ENCODE measurements at regions not wholly inside any gene's neighbourhood (a gene's known extent, or its start where the extent isn't known, plus 50 kb on each side); places are given as distances from the start of the nearest gene placed in this dataset.

GRCh38 chr3:11917051-11917450 lies 70.4 kb upstream of the TAMM41 start:
- H3K4me1 ChIP-seq (ENCODE audit: control insufficient read depth, insufficient read depth, low read length) = no peaks in the 10 kb centered on the region
- peaks cover 3% of the 10 kb centered on the region for H3K27me3 ChIP-seq (ENCODE audit: control insufficient read depth, insufficient read depth, low read length)
- no peak overlapping the region for H3K27ac ChIP-seq (ENCODE audit: low read length)
- DNase-seq = no peak
- H3K4me3 ChIP-seq (ENCODE audit: low read length) = no peak overlapping the region
- no peaks in the 10 kb centered on the region for H3K36me3 ChIP-seq (ENCODE audit: control insufficient read depth, insufficient read depth, low read length)
- no CpG with 5 or more reads among the region's 11 CpGs for WGBS (ENCODE audit: insufficient coverage, low lambda C conversion rate)
- no peaks in the 10 kb centered on the region for H3K9me3 ChIP-seq (ENCODE audit: control insufficient read depth, low read depth, low read length)

GRCh38 chr3:11919390-11919789 lies 72.7 kb upstream of the TAMM41 start:
- no peaks in the 10 kb centered on the region for H3K9me3 ChIP-seq (ENCODE audit: control insufficient read depth, low read depth, low read length)
- H3K4me3 ChIP-seq (ENCODE audit: low read length) = no peak overlapping the region
- WGBS (ENCODE audit: insufficient coverage, low lambda C conversion rate) = 28% methylated on average over 2 of the region's 7 CpGs
- DNase-seq = no peak
- H3K4me1 ChIP-seq (ENCODE audit: control insufficient read depth, insufficient read depth, low read length) = no peaks in the 10 kb centered on the region
- peaks cover 5% of the 10 kb centered on the region for H3K27me3 ChIP-seq (ENCODE audit: control insufficient read depth, insufficient read depth, low read length)
- no peaks in the 10 kb centered on the region for H3K36me3 ChIP-seq (ENCODE audit: control insufficient read depth, insufficient read depth, low read length)
- H3K27ac ChIP-seq (ENCODE audit: low read length) = no peak overlapping the region

GRCh38 chr3:11924518-11924917 lies 77.8 kb upstream of the TAMM41 start:
- no CpG with 5 or more reads among the region's 2 CpGs for WGBS (ENCODE audit: insufficient coverage, low lambda C conversion rate)
- H3K9me3 ChIP-seq (ENCODE audit: control insufficient read depth, low read depth, low read length) = no peaks in the 10 kb centered on the region
- H3K4me1 ChIP-seq (ENCODE audit: control insufficient read depth, insufficient read depth, low read length) = no peaks in the 10 kb centered on the region
- no peak for DNase-seq
- no peak overlapping the region for H3K4me3 ChIP-seq (ENCODE audit: low read length)
- H3K36me3 ChIP-seq (ENCODE audit: control insufficient read depth, insufficient read depth, low read length) = no peaks in the 10 kb centered on the region
- H3K27me3 ChIP-seq (ENCODE audit: control insufficient read depth, insufficient read depth, low read length) = peaks cover 5% of the 10 kb centered on the region
- no peak overlapping the region for H3K27ac ChIP-seq (ENCODE audit: low read length)

- no peaks in the 10 kb centered on the region for H3K27me3 ChIP-seq (ENCODE audit: control insufficient read depth, insufficient read depth, low read length)
- no peaks in the 10 kb centered on the region for H3K36me3 ChIP-seq (ENCODE audit: control insufficient read depth, insufficient read depth, low read length)
- no peak overlapping the region for H3K4me3 ChIP-seq (ENCODE audit: low read length)
- no peak overlapping the region for H3K27ac ChIP-seq (ENCODE audit: low read length)
- WGBS (ENCODE audit: insufficient coverage, low lambda C conversion rate) = no CpG with 5 or more reads among the region's 3 CpGs
- no peaks in the 10 kb centered on the region for H3K9me3 ChIP-seq (ENCODE audit: control insufficient read depth, low read depth, low read length)
- DNase-seq = no peak
- H3K4me1 ChIP-seq (ENCODE audit: control insufficient read depth, insufficient read depth, low read length) = no peaks in the 10 kb centered on the region
Observed at GRCh38 chr3:11928381-11928780, 75.8 kb upstream of the SYN2 start.

- no peaks in the 10 kb centered on the region for H3K4me1 ChIP-seq (ENCODE audit: control insufficient read depth, insufficient read depth, low read length)
Observed at GRCh38 chr3:11929531-11929930, 74.7 kb upstream of the SYN2 start.

GRCh38 chr3:11930084-11930483 lies 74.1 kb upstream of the SYN2 start:
- no peaks in the 10 kb centered on the region for H3K4me1 ChIP-seq (ENCODE audit: control insufficient read depth, insufficient read depth, low read length)
- H3K27ac ChIP-seq (ENCODE audit: low read length) = no peak overlapping the region
- H3K36me3 ChIP-seq (ENCODE audit: control insufficient read depth, insufficient read depth, low read length) = no peaks in the 10 kb centered on the region
- H3K9me3 ChIP-seq (ENCODE audit: control insufficient read depth, low read depth, low read length) = no peaks in the 10 kb centered on the region
- no peak for DNase-seq
- no peaks in the 10 kb centered on the region for H3K27me3 ChIP-seq (ENCODE audit: control insufficient read depth, insufficient read depth, low read length)
- no CpG with 5 or more reads among the region's 10 CpGs for WGBS (ENCODE audit: insufficient coverage, low lambda C conversion rate)
- no peak overlapping the region for H3K4me3 ChIP-seq (ENCODE audit: low read length)

More at GRCh38 chr3:11929531-11929930, 74.7 kb upstream of the SYN2 start:
- Histone ChIP-seq H3K36me3 (ENCODE audit: control insufficient read depth, insufficient read depth, low read length) (no peaks in the 10 kb centered on the region), H3K27ac (ENCODE audit: low read length) (no peak overlapping the region), H3K9me3 (ENCODE audit: control insufficient read depth, low read depth, low read length) (no peaks in the 10 kb centered on the region), H3K4me3 (ENCODE audit: low read length) (no peak overlapping the region), H3K27me3 (ENCODE audit: control insufficient read depth, insufficient read depth, low read length) (no peaks in the 10 kb centered on the region)
- WGBS (ENCODE audit: insufficient coverage, low lambda C conversion rate) = 90% methylated on average over 2 of the region's 4 CpGs
- DNase-seq = no peak

GRCh38 chr3:11932636-11933035 lies 71.6 kb upstream of the SYN2 start:
- Histone ChIP-seq H3K27ac (ENCODE audit: low read length) (no peak overlapping the region), H3K9me3 (ENCODE audit: control insufficient read depth, low read depth, low read length) (no peaks in the 10 kb centered on the region), H3K27me3 (ENCODE audit: control insufficient read depth, insufficient read depth, low read length) (no peaks in the 10 kb centered on the region), H3K4me3 (ENCODE audit: low read length) (no peak overlapping the region), H3K36me3 (ENCODE audit: control insufficient read depth, insufficient read depth, low read length) (no peaks in the 10 kb centered on the region), H3K4me1 (ENCODE audit: control insufficient read depth, insufficient read depth, low read length) (no peaks in the 10 kb centered on the region)
- WGBS (ENCODE audit: insufficient coverage, low lambda C conversion rate) = 71% methylated on average over 1 of the region's 3 CpGs
- no peak for DNase-seq

- H3K27me3 ChIP-seq (ENCODE audit: control insufficient read depth, insufficient read depth, low read length) = no peaks in the 10 kb centered on the region
- H3K4me3 ChIP-seq (ENCODE audit: low read length) = no peak overlapping the region
- H3K9me3 ChIP-seq (ENCODE audit: control insufficient read depth, low read depth, low read length) = no peaks in the 10 kb centered on the region
- no peak overlapping the region for H3K27ac ChIP-seq (ENCODE audit: low read length)
- no CpG with 5 or more reads among the region's 9 CpGs for WGBS (ENCODE audit: insufficient coverage, low lambda C conversion rate)
- DNase-seq = no peak
- no peaks in the 10 kb centered on the region for H3K4me1 ChIP-seq (ENCODE audit: control insufficient read depth, insufficient read depth, low read length)
- H3K36me3 ChIP-seq (ENCODE audit: control insufficient read depth, insufficient read depth, low read length) = no peaks in the 10 kb centered on the region
Observed at GRCh38 chr3:11933529-11933928, 70.7 kb upstream of the SYN2 start.

GRCh38 chr3:11944052-11944673 lies 60.0 kb upstream of the SYN2 start:
- WGBS (ENCODE audit: insufficient coverage, low lambda C conversion rate) = no CpG with 5 or more reads among the region's 7 CpGs
- H3K36me3 ChIP-seq (ENCODE audit: control insufficient read depth, insufficient read depth, low read length) = no peaks in the 10 kb centered on the region
- peaks cover 2% of the 10 kb centered on the region for H3K27me3 ChIP-seq (ENCODE audit: control insufficient read depth, insufficient read depth, low read length)
- DNase-seq = peak; percentile 1 to 11
- no peak overlapping the region for H3K27ac ChIP-seq (ENCODE audit: low read length)
- H3K4me1 ChIP-seq (ENCODE audit: control insufficient read depth, insufficient read depth, low read length) = no peaks in the 10 kb centered on the region
- no peak overlapping the region for H3K4me3 ChIP-seq (ENCODE audit: low read length)
- H3K9me3 ChIP-seq (ENCODE audit: control insufficient read depth, low read depth, low read length) = no peaks in the 10 kb centered on the region

- Histone ChIP-seq H3K9me3 (ENCODE audit: control insufficient read depth, low read depth, low read length) (no peaks in the 10 kb centered on the region), H3K36me3 (ENCODE audit: control insufficient read depth, insufficient read depth, low read length) (no peaks in the 10 kb centered on the region), H3K27ac (ENCODE audit: low read length) (no peak overlapping the region), H3K4me3 (ENCODE audit: low read length) (no peak overlapping the region), H3K4me1 (ENCODE audit: control insufficient read depth, insufficient read depth, low read length) (no peaks in the 10 kb centered on the region), H3K27me3 (ENCODE audit: control insufficient read depth, insufficient read depth, low read length) (peaks cover 2% of the 10 kb centered on the region)
- no peak for DNase-seq
- WGBS (ENCODE audit: insufficient coverage, low lambda C conversion rate) = no CpG with 5 or more reads among the region's 3 CpGs
Observed at GRCh38 chr3:11948331-11948730, 55.9 kb upstream of the SYN2 start.

GRCh38 chr3:11948866-11949265 lies 55.3 kb upstream of the SYN2 start:
- no peak for DNase-seq
- Histone ChIP-seq H3K36me3 (ENCODE audit: control insufficient read depth, insufficient read depth, low read length) (no peaks in the 10 kb centered on the region), H3K27ac (ENCODE audit: low read length) (no peak overlapping the region), H3K27me3 (ENCODE audit: control insufficient read depth, insufficient read depth, low read length) (peaks cover 2% of the 10 kb centered on the region), H3K9me3 (ENCODE audit: control insufficient read depth, low read depth, low read length) (no peaks in the 10 kb centered on the region), H3K4me3 (ENCODE audit: low read length) (no peak overlapping the region), H3K4me1 (ENCODE audit: control insufficient read depth, insufficient read depth, low read length) (no peaks in the 10 kb centered on the region)

Measured in large intestine (tissue), 3 donors.